ENCODE measurements at regions not wholly inside any gene's neighbourhood (a gene's known extent, or its start where the extent isn't known, plus 50 kb on each side); places are given as distances from the start of the nearest gene placed in this dataset.

DNA sequence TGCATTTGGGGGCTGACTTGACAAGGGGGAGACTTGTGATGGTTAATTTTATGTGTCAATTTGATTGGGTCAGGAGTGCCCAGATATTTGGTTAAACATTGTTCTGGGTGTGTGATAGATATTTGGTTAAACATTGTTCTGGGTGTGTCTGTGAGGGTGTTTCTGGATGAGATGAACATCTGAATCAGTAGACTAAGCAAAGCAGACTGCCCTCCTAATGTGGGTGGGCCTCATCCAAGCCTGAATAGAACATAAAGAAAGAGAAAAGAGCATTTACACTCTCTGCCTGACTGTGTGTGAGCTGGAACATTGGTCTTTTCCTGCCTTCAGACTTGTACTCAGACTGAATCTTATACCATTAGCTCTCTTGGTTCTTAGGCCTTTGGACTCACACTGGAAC lies 113.5 kb downstream of the ODF2L start:
- no peak for TF ChIP-seq POLR2AphosphoS5 (IDR thresholded peaks at IDR 0.05)
- TF ChIP-seq, protein P1, sequence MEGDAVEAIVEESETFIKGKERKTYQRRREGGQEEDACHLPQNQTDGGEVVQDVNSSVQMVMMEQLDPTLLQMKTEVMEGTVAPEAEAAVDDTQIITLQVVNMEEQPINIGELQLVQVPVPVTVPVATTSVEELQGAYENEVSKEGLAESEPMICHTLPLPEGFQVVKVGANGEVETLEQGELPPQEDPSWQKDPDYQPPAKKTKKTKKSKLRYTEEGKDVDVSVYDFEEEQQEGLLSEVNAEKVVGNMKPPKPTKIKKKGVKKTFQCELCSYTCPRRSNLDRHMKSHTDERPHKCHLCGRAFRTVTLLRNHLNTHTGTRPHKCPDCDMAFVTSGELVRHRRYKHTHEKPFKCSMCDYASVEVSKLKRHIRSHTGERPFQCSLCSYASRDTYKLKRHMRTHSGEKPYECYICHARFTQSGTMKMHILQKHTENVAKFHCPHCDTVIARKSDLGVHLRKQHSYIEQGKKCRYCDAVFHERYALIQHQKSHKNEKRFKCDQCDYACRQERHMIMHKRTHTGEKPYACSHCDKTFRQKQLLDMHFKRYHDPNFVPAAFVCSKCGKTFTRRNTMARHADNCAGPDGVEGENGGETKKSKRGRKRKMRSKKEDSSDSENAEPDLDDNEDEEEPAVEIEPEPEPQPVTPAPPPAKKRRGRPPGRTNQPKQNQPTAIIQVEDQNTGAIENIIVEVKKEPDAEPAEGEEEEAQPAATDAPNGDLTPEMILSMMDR (IDR thresholded peaks at IDR 0.05): no peak
- no peak for TF ChIP-seq POLR2A (IDR thresholded peaks at IDR 0.05)
- intact Hi-C loops (cut with DNase I; ENCODE audit: low total_unique reads): no loop called here

DNA sequence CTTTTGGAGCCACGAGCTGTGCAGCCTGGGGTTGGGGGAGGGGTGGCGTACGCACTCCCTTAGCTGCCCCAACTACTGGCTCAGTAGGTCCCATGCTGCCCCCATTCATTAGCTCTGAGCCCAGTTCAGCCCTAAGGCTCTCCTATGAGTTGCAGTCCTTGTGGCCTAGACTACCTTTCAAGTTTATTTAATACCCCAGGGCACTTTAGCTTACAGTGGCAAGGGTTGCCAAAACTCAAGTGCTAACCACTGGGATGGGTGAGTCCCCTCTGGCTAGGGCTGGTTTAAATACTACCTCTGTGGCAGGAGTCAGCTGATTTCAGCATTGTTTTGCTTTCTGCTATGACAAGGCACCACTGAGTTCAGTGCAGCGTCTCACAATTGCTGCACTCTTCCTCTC lies 118.2 kb downstream of the ODF2L start:
- H3K27me3 ChIP-seq: no peaks in the 10 kb centered on the region
- H3K9me3 ChIP-seq: no peaks in the 10 kb centered on the region
- no peak for DNase-seq (ENCODE audit: low spot score in 2 of 2)
- H3K27ac ChIP-seq: no peak overlapping the region
- no peaks in the 10 kb centered on the region for H3K4me1 ChIP-seq
- H3K4me3 ChIP-seq: no peak overlapping the region
- H3K36me3 ChIP-seq: no peaks in the 10 kb centered on the region
- TF ChIP-seq POLR2A (IDR thresholded peaks at IDR 0.05) (no peak), POLR2AphosphoS5 (IDR thresholded peaks at IDR 0.05) (no peak)
- TF ChIP-seq, protein P1 (IDR thresholded peaks at IDR 0.05): no peak
- intact Hi-C loops (cut with DNase I; ENCODE audit: low total_unique reads): no loop called here

More for the DNA sequence above, 113.5 kb downstream of the ODF2L start:
- no peak for DNase-seq (ENCODE audit: low spot score in 2 of 2)
- H3K4me3 ChIP-seq: no peak overlapping the region
- H3K4me1 ChIP-seq: no peaks in the 10 kb centered on the region
- H3K27ac ChIP-seq: no peak overlapping the region
- H3K27me3 ChIP-seq: no peaks in the 10 kb centered on the region
- no peaks in the 10 kb centered on the region for H3K9me3 ChIP-seq
- no peaks in the 10 kb centered on the region for H3K36me3 ChIP-seq

DNA sequence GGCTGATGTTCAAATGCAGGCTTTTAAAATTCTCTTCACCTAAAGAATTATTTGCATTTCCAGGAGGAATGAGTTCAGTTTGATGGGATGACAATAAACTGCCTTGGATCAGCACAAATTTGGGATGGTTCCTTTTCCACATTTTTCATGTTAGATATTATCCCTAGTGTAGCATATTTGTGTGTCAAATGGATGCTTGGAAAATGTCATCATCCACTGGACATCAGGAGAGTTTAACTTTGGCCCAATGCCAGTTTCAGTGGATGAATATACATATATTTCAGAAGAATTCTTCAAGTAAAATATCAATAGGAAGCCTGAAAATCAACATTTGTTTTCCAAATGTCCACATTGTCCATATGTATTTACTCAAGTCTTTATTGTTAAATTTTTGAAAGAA lies 116.5 kb upstream of the COL24A1 start:
- DNase-seq (ENCODE audit: low spot score in 2 of 2): no peak
- TF ChIP-seq POLR2A (IDR thresholded peaks at IDR 0.05) (no peak), POLR2AphosphoS5 (IDR thresholded peaks at IDR 0.05) (no peak)
- TF ChIP-seq, protein P1 (IDR thresholded peaks at IDR 0.05): no peak
- H3K27ac ChIP-seq: no peak overlapping the region
- intact Hi-C loops (cut with DNase I; ENCODE audit: low total_unique reads): no loop called here
- no peaks in the 10 kb centered on the region for H3K4me1 ChIP-seq
- H3K27me3 ChIP-seq: no peaks in the 10 kb centered on the region
- H3K4me3 ChIP-seq: no peak overlapping the region
- no peaks in the 10 kb centered on the region for H3K36me3 ChIP-seq
- H3K9me3 ChIP-seq: no peaks in the 10 kb centered on the region

DNA sequence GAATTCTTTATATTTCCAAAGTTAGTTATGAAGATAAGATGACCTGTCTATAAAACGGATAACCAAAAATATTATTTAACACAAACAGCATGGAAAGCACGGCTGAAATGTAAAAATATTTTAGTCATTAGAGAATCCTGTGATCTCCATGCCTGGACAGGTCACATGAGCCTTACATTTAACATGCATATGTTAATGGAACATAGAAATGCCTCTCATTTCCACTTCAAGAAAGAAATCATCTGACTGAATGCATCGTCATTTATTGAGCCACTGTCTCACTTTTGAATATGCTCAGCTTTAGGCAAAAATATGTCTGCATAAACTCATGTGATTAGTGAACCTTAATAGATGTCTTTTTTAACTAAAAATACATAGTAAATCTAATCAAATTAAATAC lies 115.5 kb upstream of the COL24A1 start:
- Histone ChIP-seq H3K27ac (no peak overlapping the region), H3K4me1 (no peaks in the 10 kb centered on the region), H3K36me3 (no peaks in the 10 kb centered on the region), H3K4me3 (no peak overlapping the region), H3K27me3 (no peaks in the 10 kb centered on the region), H3K9me3 (no peaks in the 10 kb centered on the region)
- DNase-seq (ENCODE audit: low spot score in 2 of 2): no peak
- TF ChIP-seq, protein P1 (IDR thresholded peaks at IDR 0.05): no peak
- no peak for TF ChIP-seq POLR2A (IDR thresholded peaks at IDR 0.05)
- no peak for TF ChIP-seq POLR2AphosphoS5 (IDR thresholded peaks at IDR 0.05)
- intact Hi-C loops (cut with DNase I; ENCODE audit: low total_unique reads): no loop called here

DNA sequence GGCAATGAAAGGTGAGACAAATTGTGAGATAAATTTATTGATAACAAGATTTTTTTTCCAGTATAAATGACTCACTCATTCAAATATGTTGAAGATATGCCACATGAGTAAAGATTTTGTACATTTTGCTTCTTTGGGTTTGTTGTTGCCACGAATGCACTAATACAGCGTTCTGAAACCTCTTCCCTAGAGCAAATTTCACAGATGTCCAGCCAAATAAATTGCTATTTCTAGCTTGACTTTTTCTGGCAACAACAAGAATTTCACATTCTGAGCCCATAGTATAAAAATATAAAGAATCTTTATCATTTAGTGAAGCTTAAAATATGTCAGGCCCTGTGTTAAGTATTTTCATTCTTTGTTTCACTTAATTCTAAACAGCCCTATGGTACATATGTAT lies 114.5 kb upstream of the COL24A1 start:
- no peaks in the 10 kb centered on the region for H3K36me3 ChIP-seq
- no peaks in the 10 kb centered on the region for H3K27me3 ChIP-seq
- no peak overlapping the region for H3K27ac ChIP-seq
- H3K4me1 ChIP-seq: no peaks in the 10 kb centered on the region
- DNase-seq (ENCODE audit: low spot score in 2 of 2): no peak
- no peak overlapping the region for H3K4me3 ChIP-seq
- TF ChIP-seq POLR2AphosphoS5 (IDR thresholded peaks at IDR 0.05) (no peak), POLR2A (IDR thresholded peaks at IDR 0.05) (no peak)
- TF ChIP-seq, protein P1 (IDR thresholded peaks at IDR 0.05): no peak
- H3K9me3 ChIP-seq: no peaks in the 10 kb centered on the region
- intact Hi-C loops (cut with DNase I; ENCODE audit: low total_unique reads): no loop called here
